Sigmoid colon (tissue), 4 donors: ENCODE measurements at regions not wholly inside any gene's neighbourhood (a gene's known extent, or its start where the extent isn't known, plus 50 kb on each side); places are given as distances from the start of the nearest gene placed in this dataset.

Source experiments
- CTCF ChIP-seq, 4 experiments: fragments of 450-650 bp in 3 of 4; fragments of 200-600 bp in 1 of 4; IDR thresholded peaks; one replicate each; pipeline ENCODE4 v1.5.1; 2016 to 2019; ENCODE audit warnings: antibody characterized with exemption in 4 of 4, mild to moderate bottlenecking in 3 of 4, moderate library complexity in 2 of 4
- EP300 ChIP-seq, 4 donors: sonication (generic); formaldehyde crosslinking; IDR thresholded peaks; one replicate each; pipeline ENCODE4 v1.6.1; 2017; ENCODE audit warnings: antibody characterized with exemption in 4 of 4
- POLR2A ChIP-seq, 2 donors: fragments of 450-650 bp; IDR thresholded peaks; one replicate each; pipeline ENCODE4 v1.6.1; 2016; ENCODE audit warnings: antibody characterized with exemption in 2 of 2, mild to moderate bottlenecking in 2 of 2, moderate library complexity in 2 of 2
- POLR2AphosphoS5 ChIP-seq, 4 donors: sonication (generic); formaldehyde crosslinking; IDR thresholded peaks; one replicate each; pipeline ENCODE4 v1.6.1; 2017; ENCODE audit warnings: antibody characterized with exemption in 4 of 4

DNA sequence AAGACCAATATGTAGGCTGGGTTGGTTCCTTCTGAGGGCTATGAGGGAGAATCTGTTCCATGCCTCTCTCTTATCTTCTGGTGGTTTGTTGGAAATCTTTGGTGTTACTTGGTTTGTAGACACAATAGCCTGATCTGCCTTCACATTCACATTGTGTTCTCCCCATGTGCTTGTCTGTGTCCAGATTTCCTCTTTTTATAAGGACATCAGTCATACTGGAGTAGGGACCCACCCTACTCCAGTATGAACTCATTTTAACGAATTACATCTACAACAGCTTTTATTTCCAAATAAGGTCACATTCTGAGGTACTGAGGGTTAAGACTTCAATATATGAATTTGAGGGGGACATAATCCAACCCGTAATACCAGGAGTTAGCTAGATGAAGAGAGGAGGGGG, 75.9 kb downstream of the DISP1 start:
- TF ChIP-seq CTCF (IDR thresholded peaks at IDR 0.05), result no peak
- no peak for TF ChIP-seq EP300 (IDR thresholded peaks at IDR 0.05)
- TF ChIP-seq POLR2A (IDR thresholded peaks at IDR 0.05), result no peak
- no peak for TF ChIP-seq POLR2AphosphoS5 (IDR thresholded peaks at IDR 0.05)
